ENCODE measurements at regions not wholly inside any gene's neighbourhood (a gene's known extent, or its start where the extent isn't known, plus 50 kb on each side); places are given as distances from the start of the nearest gene placed in this dataset.

DNA sequence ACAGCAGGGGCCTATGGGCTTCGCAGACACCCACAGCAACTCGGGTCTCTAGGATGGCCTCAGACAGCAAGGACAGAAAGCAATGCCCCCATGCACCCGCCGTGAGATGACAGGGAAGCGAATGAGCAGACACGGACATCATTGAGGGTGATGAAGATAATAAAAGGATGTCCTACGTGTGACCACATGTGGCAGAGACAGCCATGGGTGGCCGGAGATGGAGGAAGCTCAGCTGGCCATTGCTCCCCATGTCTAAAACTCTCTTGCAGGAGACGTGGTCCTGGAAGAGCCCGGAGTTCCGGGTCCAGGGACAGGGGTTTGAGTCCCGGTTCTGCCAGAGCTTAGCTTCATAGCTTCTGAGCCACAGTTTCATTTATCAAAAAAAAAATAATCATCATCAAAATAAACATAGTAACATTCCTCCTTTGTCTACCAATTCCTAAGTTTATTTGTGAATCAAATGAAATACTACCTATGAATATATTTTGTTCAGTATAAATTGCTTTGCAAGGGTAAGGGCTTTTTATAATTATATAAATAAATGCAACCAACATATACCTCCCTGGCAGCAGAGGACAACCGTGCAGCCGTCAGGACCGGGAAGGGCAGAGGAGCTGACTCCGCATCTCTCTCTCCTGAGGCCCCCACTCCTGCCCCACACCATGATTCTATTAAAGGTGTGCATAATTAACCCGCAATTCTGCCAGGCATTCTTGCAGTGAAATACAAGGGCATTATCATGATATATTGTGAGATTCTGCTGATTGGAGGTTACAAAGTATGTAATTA, 401.4 kb upstream of the MYT1L start (continued):
- TF ChIP-seq BACH1 (IDR thresholded peaks at IDR 0.05; ENCODE audit: low read length): no peak
- TF ChIP-seq CREB1 (IDR thresholded peaks at IDR 0.05): no peak

All from H1 (cell line).